ENCODE measurements at regions not wholly inside any gene's neighbourhood (a gene's known extent, or its start where the extent isn't known, plus 50 kb on each side); places are given as distances from the start of the nearest gene placed in this dataset.

- no peak overlapping the region for H3K27ac ChIP-seq
These were observed 356.3 kb upstream of the SETBP1 start for GRCh38 chr18:44324361-44324760.

DNA sequence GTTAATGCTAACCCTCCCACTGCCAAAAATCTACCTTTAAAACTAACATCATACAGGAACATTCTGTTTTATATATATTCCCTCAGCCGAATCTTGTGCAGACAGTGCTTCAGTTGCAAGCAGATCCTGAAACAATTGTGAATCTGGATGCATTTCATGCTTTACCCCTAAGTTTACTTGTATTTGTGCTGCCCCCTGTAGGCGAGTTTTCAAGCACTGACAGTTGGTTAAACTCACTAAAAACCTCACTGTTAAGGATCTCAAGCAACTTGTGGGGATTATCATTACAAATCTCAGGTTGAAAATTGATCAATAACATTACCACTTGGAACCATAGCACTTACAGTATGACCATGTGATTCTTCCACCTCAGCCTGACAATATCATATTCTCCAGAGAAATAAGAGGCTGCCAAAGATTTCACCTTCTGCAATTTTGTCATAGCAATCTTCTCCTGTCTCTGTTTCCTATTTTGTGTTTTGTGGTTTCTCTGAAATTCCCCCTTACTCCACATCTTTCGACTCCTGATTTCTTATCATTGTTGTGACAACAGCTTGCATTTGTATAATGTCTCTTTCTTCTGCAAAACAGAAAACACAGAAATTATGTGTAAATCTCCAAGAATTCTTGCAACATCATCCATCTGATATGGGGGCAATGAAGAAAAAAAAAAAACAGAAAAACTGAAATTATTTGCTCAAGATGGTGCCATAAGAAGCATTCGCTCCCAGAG lies 354.6 kb upstream of the SETBP1 start:
- Histone ChIP-seq H4K20me1 (ENCODE audit: insufficient read depth) (no peaks in the 10 kb centered on the region), H3K4me3 (IDR thresholded peaks at IDR 0.05; ENCODE audit: insufficient read depth, low read depth, low read length) (no peak overlapping the region), H3K27ac (no peak overlapping the region), H3K36me3 (ENCODE audit: insufficient read depth) (no peaks in the 10 kb centered on the region), H2AFZ (ENCODE audit: low read depth) (no peak overlapping the region), H3K4me2 (no peak overlapping the region), H3K9ac (no peak overlapping the region), H3K27me3 (ENCODE audit: insufficient read depth, low read depth) (no peaks in the 10 kb centered on the region), H3K79me2 (ENCODE audit: insufficient read depth, low read depth) (no peaks in the 10 kb centered on the region), H3K4me1 (ENCODE audit: low read depth, poor library complexity, severe bottlenecking) (peaks cover 9% of the 10 kb centered on the region)
- TF ChIP-seq, protein P1, sequence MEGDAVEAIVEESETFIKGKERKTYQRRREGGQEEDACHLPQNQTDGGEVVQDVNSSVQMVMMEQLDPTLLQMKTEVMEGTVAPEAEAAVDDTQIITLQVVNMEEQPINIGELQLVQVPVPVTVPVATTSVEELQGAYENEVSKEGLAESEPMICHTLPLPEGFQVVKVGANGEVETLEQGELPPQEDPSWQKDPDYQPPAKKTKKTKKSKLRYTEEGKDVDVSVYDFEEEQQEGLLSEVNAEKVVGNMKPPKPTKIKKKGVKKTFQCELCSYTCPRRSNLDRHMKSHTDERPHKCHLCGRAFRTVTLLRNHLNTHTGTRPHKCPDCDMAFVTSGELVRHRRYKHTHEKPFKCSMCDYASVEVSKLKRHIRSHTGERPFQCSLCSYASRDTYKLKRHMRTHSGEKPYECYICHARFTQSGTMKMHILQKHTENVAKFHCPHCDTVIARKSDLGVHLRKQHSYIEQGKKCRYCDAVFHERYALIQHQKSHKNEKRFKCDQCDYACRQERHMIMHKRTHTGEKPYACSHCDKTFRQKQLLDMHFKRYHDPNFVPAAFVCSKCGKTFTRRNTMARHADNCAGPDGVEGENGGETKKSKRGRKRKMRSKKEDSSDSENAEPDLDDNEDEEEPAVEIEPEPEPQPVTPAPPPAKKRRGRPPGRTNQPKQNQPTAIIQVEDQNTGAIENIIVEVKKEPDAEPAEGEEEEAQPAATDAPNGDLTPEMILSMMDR (conservative IDR thresholded peaks at IDR 0.05; ENCODE audit: low read depth, low read length) = peak; percentile 88

More at GRCh38 chr18:44324361-44324760, 356.3 kb upstream of the SETBP1 start:
- Histone ChIP-seq H3K9ac (no peak overlapping the region), H3K4me3 (IDR thresholded peaks at IDR 0.05; ENCODE audit: insufficient read depth, low read depth, low read length) (no peak overlapping the region), H2AFZ (ENCODE audit: low read depth) (no peak overlapping the region), H3K4me1 (ENCODE audit: low read depth, poor library complexity, severe bottlenecking) (peaks cover 9% of the 10 kb centered on the region), H3K27me3 (ENCODE audit: insufficient read depth, low read depth) (no peaks in the 10 kb centered on the region), H4K20me1 (ENCODE audit: insufficient read depth) (no peaks in the 10 kb centered on the region), H3K79me2 (ENCODE audit: insufficient read depth, low read depth) (no peaks in the 10 kb centered on the region), H3K4me2 (no peak overlapping the region), H3K36me3 (ENCODE audit: insufficient read depth) (no peaks in the 10 kb centered on the region)
- TF ChIP-seq, protein P1 (conservative IDR thresholded peaks at IDR 0.05; ENCODE audit: low read depth, low read length) = no peak

- no peak overlapping the region for H3K4me2 ChIP-seq
- TF ChIP-seq, protein P1 (conservative IDR thresholded peaks at IDR 0.05; ENCODE audit: low read depth, low read length) = no peak
- no peak overlapping the region for H3K9ac ChIP-seq
- no peaks in the 10 kb centered on the region for H4K20me1 ChIP-seq (ENCODE audit: insufficient read depth)
- H3K36me3 ChIP-seq (ENCODE audit: insufficient read depth) = no peaks in the 10 kb centered on the region
- no peak overlapping the region for H3K4me3 ChIP-seq (IDR thresholded peaks at IDR 0.05; ENCODE audit: insufficient read depth, low read depth, low read length)
- H3K27ac ChIP-seq = no peak overlapping the region
- no peaks in the 10 kb centered on the region for H3K27me3 ChIP-seq (ENCODE audit: insufficient read depth, low read depth)
- H3K4me1 ChIP-seq (ENCODE audit: low read depth, poor library complexity, severe bottlenecking) = no peaks in the 10 kb centered on the region
- H2AFZ ChIP-seq (ENCODE audit: low read depth) = no peak overlapping the region
- H3K79me2 ChIP-seq (ENCODE audit: insufficient read depth, low read depth) = no peaks in the 10 kb centered on the region
These were observed 348.8 kb upstream of the SETBP1 start for GRCh38 chr18:44331656-44332570.

GRCh38 chr18:44341759-44342158 lies 338.9 kb upstream of the SETBP1 start:
- H3K9ac ChIP-seq = no peak overlapping the region
- H3K79me2 ChIP-seq (ENCODE audit: insufficient read depth, low read depth) = no peaks in the 10 kb centered on the region
- H3K4me1 ChIP-seq (ENCODE audit: low read depth, poor library complexity, severe bottlenecking) = no peaks in the 10 kb centered on the region
- TF ChIP-seq, protein P1 (conservative IDR thresholded peaks at IDR 0.05; ENCODE audit: low read depth, low read length) = no peak
- H2AFZ ChIP-seq (ENCODE audit: low read depth) = no peak overlapping the region
- no peak overlapping the region for H3K4me3 ChIP-seq (IDR thresholded peaks at IDR 0.05; ENCODE audit: insufficient read depth, low read depth, low read length)
- H4K20me1 ChIP-seq (ENCODE audit: insufficient read depth) = no peaks in the 10 kb centered on the region
- no peaks in the 10 kb centered on the region for H3K27me3 ChIP-seq (ENCODE audit: insufficient read depth, low read depth)
- no peak overlapping the region for H3K27ac ChIP-seq
- H3K4me2 ChIP-seq = no peak overlapping the region
- no peaks in the 10 kb centered on the region for H3K36me3 ChIP-seq (ENCODE audit: insufficient read depth)

Data from KMS-11 (cell line).